GM21786 (cell line): ENCODE measurements at regions not wholly inside any gene's neighbourhood (a gene's known extent, or its start where the extent isn't known, plus 50 kb on each side); places are given as distances from the start of the nearest gene placed in this dataset.

Experiments
- ATAC-seq: cut with Tn5 transposase; IDR thresholded peaks from one replicate; pipeline ENCODE4 v1.9.1; 2021; ENCODE audit not compliant: unreplicated experiment

DNA sequence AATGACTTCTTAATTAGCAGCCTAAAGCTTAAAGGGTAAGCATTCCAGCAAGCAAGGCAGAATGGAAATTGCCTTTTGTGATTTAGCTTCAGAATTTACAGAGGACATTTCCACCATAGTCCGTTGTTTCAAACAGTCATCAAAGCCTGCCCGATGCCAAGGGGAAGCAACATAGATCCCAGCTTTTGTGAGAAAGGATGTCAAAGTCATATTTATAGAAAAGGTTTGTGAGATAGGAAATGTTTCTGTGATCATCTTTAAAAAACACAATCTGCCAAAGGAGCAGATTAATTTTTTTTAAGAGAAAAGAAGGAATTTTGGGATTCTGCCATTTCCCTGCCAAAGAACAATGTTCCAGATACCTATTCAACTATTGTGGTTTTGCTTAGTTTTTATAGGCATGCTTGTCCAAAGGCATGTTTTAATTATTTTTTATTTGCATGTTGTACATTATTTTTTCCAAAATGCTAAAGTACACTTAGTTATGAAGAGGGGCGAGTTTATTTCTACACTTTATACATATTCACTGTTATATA, 346.9 kb downstream of the ZNF608 start:
- ATAC-seq, result no peak

DNA sequence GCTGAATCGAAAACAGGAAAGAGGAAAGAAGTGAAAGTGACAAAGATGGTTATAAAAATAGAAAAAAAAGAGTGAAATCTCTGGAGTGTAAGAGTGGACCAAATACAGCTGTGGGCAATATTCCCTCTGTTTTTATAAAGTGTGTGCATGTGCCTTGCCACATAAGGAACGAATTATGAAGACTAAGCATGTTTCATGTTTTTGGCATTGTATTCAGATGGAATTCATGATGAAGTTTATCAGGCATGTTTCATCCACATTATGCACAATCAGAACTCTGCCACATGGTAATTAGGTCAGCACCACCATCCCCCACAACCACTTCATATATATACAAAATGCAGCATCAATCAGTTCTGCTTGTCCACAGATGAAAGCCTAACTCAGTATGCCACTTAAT, 348.0 kb downstream of the ZNF608 start:
- ATAC-seq, result no peak

DNA sequence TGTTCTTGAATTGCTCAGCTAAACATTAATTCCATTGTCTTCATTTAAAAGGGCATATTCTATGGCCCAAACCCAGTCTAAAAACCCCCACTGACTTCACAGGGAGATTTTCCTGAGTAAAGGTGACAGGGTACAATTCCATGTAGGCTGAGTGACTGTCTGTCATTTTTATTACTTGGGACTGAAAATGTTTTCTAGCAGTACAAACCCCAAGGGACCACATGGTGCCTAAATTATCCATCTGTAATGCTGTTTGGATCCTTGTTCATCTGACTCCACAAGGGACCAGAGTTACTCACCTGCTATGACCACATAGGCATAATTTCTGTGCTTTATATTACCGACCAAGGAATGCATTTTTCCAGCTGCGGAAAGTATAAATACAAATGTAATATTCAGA, 349.1 kb downstream of the ZNF608 start:
- ATAC-seq, result no peak

DNA sequence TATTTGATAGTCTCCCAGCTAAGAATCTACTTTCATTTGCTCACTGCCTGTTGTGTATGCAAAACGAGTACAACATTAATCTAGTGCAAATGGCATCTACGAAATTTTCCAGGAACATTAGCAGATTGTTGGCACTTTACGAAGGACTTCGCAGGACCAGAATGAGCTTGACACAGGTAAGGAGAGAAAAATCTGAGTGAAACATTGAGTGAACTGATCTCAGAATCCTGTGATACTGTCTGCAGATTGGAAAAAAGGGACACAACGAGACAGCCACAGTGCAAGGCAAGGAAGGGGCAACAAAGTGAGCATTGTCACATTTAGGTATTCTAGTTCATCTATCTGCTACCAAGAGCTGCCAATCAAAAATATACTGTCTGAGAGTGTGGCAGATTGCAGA, 350.5 kb downstream of the ZNF608 start:
- ATAC-seq, result no peak

DNA sequence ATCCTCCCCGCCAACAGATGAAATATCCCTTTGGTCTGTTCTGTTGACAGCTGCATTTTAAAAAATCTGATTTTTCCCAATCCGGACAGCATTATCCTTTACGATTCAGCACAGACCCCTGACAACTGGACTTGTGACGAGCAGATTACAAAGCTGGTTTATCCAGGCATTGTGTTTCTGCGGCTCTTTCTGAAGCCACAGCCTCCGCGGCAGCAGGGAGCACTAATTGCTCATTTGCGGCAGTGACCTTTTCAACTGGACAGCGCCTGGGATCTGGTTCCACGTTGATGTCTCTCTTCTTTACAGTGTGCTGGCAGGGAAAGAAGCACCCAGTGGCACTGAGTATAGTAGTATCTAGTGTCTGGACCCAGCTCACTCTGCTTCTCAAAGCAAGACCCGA, 351.2 kb downstream of the ZNF608 start:
- ATAC-seq, result no peak

DNA sequence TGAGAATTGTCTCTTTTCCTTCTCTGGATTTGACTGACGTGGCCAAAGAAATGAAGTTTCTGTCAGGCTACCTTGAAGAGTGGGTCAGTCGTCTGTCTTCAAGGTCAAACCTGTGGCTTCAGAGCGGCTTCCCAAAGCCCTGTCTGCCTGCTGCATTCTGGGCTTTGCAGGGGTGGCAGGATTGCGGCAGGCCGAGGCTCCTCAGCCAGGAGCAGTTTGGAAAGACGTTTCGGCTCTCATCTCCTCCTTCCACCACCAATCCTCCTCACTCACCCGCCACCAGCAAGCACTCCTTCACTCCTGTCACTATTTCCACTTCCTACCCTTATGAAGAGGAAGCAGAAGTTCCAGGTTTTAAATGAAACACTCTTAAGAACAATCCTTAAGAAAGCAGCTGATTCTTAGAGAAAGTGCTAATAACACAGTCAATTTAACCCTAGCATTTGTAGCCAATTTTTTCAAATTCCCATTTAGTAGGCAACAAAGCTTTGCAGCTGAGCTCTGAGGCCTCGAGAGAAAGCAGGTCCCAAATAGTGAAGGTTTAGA, 351.7 kb downstream of the ZNF608 start:
- ATAC-seq, result no peak

DNA sequence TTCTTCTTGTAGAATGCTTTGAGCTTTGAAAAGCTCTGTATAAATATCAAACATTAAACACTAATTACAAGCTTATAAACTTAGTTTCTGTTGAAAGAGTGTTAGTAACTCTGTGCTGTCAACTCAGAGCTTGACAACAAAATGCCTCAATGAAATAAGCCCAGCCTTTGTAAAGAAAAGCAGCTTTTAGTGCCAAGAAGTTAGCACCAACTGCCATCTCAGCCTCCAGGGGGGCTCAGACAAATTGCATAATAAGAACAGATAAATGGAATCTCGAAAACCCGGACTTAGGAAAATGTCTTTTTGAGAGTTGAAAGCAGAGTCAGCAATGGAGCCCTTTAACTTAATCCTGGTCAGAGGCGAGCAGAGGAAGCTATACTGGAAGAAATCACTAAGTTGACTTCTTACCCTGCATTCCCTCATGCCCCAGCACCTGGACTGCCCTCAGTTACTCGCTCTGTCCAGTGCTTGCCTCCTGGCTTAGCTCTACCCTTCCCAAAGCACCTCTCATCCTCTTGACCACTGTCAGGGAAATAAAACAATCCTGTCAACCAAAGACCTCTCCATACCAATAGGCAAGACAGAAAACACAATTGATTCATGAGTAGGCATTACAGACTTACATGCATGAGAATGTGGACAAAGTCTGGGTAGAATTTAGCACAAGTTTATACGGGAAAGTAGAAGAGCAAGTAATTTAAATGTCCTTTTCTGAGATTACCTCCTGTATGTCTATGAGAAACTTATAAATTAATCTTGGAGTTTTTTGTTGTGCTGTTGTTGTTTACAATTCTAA, 352.7 kb downstream of the ZNF608 start:
- no peak for ATAC-seq

DNA sequence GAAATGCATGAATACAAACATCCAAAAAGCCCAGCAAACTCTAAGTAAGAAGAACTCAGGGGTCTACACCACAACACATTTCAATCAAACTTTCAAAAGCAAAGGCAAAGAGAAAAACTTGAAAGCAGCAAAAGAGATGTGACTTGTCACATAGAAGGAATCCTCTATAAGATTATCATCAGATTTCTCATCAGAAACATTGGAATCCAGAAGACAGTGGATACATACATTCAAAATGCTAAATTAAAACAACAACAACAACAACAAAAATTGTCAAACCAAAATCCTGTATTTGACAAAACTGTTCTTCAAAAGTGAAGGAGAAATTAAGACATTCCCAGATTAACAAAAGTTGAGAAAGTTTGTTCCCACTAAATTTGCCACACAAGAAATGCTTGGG, 362.7 kb downstream of the ZNF608 start:
- ATAC-seq, result no peak

DNA sequence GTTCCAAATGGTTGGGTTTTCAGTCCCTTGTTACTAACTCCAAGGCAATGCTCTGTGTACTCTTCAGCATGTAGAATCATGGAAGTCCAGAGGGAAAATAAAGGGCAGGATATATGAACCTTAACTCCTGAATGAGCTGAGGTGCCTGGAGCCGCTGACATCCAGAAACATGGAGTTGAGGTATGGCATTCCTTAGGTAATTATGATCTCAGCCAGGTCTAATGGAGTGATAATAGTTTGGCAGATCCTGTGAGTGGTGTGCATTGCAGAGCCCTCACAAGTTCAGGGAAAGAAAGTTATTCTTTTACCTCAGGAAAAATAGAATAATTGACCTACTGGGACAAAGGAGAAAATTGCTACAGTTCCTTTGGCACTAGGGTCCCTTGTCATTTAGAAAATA, 369.1 kb downstream of the ZNF608 start:
- no peak for ATAC-seq

DNA sequence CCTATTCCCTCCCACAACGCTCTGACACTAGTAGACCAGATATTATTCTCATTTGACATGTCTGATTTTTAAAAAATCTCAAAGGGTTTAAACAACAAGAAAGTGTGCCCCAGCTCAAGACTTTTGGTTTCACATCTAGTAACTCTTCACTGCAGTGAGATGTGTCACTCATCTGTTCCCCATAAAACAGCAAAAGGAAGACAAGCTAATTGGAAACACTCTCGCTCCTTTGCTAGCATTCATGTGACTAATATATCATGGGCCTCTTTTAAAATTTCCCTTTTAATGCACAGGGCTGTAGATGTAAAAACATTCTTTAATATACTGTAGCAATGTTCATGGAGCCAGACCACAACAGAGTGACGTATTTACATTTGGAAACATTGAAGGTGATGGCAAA, 372.6 kb downstream of the ZNF608 start:
- no peak for ATAC-seq

DNA sequence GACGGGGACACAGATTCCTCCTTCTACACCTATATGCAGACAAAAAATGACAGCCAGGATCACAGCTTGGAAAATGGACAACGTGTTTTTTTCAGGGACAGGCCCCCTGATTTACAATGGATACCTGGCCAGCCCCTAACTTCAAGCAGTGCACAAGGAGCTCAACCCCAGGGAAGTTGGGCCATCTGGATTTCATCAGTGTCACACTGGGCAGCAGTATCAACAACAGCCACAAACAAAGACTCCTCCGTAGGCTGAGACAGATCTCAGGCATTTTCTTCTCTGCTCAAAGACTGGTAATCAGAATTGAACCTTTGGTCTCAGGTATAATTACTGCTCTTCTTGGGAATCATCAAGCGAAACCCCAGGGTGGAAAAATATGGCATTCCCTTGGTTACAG, 374.0 kb downstream of the ZNF608 start:
- no peak for ATAC-seq

DNA sequence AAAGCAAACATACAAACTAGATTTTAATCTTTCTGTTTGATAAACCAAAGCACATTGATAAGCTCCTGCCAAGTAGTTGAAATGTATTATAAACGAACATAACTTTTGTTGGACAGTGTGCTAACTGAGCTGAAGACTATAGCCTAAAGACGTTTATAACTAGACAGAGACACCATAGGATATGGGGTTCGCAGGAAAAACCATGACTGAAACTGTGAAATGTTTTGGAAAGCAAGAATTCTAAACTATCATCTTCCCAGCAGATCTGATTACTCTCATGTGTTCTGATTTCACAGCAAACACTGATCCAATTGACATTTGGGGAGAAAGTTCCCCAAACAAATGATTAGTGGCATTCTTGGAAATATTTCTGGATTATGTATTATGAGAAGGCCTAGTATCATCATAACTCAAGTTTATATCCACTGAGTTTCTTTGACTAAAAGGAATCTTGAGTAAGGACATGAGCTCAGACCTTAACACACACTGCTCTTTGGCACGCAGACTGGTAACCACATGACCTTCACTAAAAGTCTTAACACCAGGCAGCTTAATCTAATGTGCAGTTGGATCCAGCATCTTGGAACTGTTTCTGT, 375.2 kb downstream of the ZNF608 start:
- ATAC-seq, result no peak

DNA sequence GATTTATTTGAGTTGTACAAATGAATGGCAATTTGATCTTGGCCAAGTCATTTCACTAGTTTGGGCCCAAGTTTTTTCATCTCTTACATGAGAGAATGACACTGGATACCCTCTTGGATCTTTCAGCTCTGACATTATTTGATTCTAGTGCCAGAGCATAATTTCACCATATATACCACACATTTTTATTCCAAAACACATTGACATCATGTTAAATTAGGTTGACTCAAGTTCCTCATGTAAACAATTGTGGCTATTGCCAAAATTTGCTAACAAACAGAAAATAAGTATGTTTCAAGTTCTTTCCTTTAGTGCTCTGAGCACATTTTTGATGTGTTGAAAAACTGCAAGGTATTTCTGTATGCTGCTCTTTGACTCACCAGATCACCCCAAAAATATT, 375.8 kb downstream of the ZNF608 start:
- ATAC-seq, result no peak

DNA sequence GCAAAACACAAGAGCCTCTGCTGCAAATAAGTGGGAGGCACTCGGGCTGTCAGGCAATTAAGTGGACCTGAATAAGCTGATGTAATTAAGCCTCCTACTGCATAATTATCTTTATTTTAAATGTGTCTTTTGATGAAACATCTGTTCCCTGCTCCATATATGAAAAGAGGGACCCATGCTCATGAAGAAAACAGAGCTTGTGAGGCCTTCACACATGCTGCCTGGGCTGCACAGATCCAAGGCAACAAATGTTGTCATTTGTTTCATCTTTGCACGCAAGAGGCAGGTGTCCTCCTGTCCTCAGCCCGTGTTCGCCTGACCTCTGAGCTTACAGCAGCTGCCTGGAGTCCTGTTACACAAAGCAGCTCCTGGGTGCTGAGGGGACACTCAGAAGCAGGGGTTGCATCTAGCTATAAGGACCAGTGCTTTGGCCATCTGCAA, 381.1 kb downstream of the ZNF608 start:
- no peak for ATAC-seq

DNA sequence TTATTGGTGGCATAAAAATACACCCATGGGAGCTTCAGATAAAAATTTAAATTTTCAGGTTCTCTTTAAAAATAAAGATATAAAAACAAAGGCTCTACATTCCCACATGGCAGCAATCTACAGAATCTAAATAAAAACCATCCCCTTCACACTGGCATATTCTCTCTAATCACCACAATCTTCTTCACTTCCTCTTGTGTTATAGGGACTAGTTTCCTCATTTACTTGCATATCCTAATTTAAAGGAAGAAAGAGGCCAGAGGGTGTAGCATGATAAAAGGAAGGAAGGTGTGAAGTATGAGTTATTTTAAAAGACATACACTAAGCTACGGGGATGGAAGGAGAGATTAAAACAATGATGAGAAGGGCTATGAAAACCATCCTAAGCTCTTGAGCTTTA, 390.5 kb downstream of the ZNF608 start:
- ATAC-seq, result no peak

DNA sequence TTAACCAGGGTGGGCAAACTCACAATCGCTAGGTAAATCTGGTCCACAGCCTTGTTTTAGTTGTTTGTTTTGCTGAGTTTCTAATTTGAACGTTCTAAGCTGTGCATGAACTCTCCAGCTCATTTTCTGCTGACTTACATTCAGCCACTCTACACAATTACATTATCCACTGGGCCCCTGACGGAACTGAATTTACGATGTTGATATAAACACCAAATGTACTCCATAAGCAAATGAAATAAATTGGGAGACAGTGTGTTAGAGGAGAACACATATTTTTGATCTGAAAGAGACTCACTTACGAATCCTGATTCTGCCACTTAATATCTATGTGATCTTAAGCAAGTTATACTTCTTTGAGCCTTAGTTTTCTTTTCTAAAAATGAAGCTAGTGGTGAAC, 393.4 kb downstream of the ZNF608 start:
- no peak for ATAC-seq

DNA sequence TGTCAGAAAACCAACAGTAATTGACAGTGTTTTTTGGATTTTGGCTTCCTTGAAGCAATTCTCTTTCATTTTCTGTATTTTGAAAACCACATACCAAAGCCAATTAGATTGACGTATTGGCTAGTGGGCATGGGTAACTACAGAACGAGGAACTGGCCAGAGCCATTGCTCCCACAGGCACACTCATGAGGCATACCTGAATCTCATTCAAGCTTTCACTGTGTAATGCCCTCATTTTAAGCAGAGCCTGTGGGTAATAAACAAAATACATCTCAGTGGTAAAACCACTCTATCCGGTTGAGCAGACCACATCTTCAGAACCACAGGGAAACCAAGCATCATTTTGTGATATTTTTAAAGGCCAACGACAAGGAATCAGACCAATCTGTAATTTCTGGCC, 394.1 kb downstream of the ZNF608 start:
- no peak for ATAC-seq

DNA sequence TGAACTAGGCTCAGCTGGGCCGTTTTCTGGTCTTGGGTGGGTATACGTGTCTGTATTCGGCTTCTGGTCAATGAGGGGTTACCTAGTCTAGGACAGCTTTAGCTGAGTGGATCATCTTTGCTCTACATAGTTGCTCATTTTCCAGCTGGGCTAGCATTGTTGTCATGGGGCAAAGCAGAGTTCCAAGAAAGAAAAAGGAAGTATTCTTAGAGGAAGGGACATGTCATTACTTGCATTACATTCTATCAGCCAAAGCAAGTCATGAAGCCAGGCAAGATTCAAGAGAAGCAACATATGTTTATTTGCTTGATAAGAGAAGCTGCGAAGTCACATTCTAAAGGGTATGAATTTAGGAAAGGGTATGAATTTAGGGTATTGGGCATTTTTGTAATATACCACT, 396.5 kb downstream of the ZNF608 start:
- no peak for ATAC-seq

DNA sequence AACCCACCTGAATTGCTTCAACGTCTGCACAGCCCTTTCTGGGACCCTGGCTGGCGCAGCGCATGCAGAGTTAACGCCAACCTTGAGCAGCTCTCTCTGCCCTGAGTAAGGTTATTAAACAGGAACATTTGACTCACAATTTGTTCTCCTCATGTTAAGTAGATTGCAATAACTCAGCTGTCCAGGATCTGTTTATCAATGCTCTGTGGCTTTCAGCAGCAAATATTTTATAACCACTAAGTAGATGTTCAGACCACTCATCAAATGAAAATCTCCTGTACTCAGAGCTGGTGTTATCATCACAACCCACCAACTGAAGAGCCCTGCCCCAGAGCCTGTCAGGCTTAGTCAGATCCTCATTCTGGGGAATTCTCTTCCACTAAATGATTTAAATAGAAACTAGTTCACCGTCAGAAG, 403.0 kb downstream of the ZNF608 start:
- no peak for ATAC-seq

DNA sequence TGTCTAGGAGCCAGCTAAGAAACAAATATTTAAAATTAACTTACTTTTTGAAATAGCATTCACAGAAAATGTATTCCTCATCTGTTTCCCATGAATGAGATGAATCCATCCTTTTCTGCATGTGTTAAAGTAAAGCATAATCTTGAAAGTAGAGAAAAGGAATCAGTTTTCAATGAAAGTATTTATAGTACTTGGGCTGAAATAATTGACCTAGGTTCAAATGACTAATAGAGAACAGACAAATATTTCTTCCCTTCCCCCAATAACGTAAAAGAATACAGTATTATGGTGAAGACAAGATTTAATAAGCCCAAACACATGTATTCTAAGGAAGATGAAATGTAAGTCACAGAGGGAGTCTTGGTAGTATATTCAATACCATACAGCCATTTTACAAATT, 403.5 kb downstream of the ZNF608 start:
- no peak for ATAC-seq

DNA sequence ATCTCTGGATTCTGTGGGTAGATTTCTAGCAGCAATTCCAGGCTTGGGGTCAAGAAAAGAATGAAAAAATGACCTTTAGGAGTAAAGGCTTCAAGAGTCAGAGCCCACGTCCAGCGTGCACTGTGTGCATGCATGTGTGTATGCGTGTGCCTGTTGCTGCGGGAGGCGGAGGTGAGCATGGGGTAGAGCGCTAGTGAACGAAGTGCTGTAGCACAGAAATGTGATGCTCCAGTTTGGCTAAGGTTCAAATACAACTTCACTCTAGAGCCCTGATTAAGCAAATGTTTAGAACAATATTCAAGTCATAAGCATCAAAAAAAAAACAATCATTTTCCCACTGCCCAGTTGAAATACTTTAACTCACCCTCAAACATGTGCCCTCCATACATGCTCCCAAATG, 403.9 kb downstream of the ZNF608 start:
- ATAC-seq, result no peak

DNA sequence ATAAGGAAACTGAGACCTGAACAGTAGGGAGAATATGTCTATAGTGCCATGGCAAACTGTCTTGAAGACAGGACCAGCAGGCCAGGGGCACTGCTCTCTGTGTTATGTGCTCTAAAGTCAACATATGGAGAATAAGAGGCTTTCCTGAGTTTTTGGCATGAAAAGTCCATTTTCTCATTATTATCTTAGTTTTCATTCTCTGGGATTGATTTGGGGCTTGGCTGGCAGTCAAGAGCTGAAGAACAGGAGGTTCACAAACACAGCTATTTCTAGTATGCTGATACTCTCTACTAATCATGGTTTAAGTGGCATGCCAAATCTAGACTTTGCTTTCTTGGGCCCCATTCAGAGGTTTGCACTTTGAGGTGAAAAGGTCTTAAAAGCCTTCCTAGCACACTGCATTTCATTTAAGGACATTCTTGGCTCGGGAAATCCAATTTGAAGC, 404.4 kb downstream of the ZNF608 start:
- no peak for ATAC-seq
